HEK293 (cell line): ENCODE measurements at regions not wholly inside any gene's neighbourhood (a gene's known extent, or its start where the extent isn't known, plus 50 kb on each side); places are given as distances from the start of the nearest gene placed in this dataset.

Experiments
- CTCF ChIA-PET: fragments of 350-600 bp; formaldehyde crosslinking; extraction: SDS; loops from one replicate; lab custom pipeline; 2021; ENCODE audit warnings: antibody characterized with exemption; lab: Yijun Ruan, JAX
- POLR2A ChIA-PET: fragments of 300-600 bp; formaldehyde crosslinking; extraction: SDS; loops from one replicate; lab custom pipeline; 2020; ENCODE audit warnings: antibody characterized with exemption, inconsistent platforms; lab: Yijun Ruan, JAX
- H3K27ac ChIP-seq: fragments of 200-500 bp; sonication (Bioruptor generic); 2 replicates; pipeline ENCODE4 v1.5.1; 2014; ENCODE audit warnings: low read depth, low read length, control low read depth, inconsistent platforms; ENCODE audit errors: extremely low read depth
- H3K36me3 ChIP-seq, 2 experiments: fragments of 200-500 bp in 1 of 2; sonication (Bioruptor generic) in 1 of 2; 1 replicate in 1 of 2; 2 replicates in 1 of 2; pipeline ENCODE4 v1.5.1; 2014 to 2017; ENCODE audit warnings: inconsistent platforms in 2 of 2, low read length in 2 of 2; ENCODE audit not compliant: control insufficient read depth in 2 of 2, insufficient read depth in 1 of 2
- H3K4me1 ChIP-seq: fragments of 200-500 bp; sonication (Bioruptor generic); 2 replicates; pipeline ENCODE4 v1.5.1; 2014; ENCODE audit warnings: mild to moderate bottlenecking, low read length, inconsistent platforms; ENCODE audit not compliant: control insufficient read depth, insufficient read depth
- H3K4me3 ChIP-seq: 2 replicates; pipeline ENCODE4 v1.5.1; 2011; ENCODE audit warnings: low read depth, mild to moderate bottlenecking, control low read depth, low read length, moderate library complexity
- H3K9me3 ChIP-seq: fragments of 200-500 bp; sonication (Bioruptor generic); 2 replicates; pipeline ENCODE4 v1.5.1; 2014; ENCODE audit warnings: low read depth, low read length, inconsistent platforms; ENCODE audit not compliant: control insufficient read depth, insufficient read depth
- EGR2 ChIP-seq: fragments of 450-650 bp; formaldehyde crosslinking; IDR thresholded peaks from 2 replicates; pipeline ENCODE4 v1.5.1; 2016; ENCODE audit warnings: low read depth, missing biosample characterization, missing genetic modification characterization
- IKZF3 ChIP-seq: fragments of 450-650 bp; IDR thresholded peaks from 2 replicates; pipeline ENCODE4 v1.5.0; 2018; ENCODE audit warnings: missing biosample characterization, mild to moderate bottlenecking, missing genetic modification characterization, moderate library complexity
- RBAK ChIP-seq: fragments of 450-650 bp; formaldehyde crosslinking; IDR thresholded peaks from 2 replicates; pipeline ENCODE4 v1.5.1; 2016; ENCODE audit warnings: missing biosample characterization, missing genetic modification characterization
- REST ChIP-seq: fragments of 450-650 bp; formaldehyde crosslinking; IDR thresholded peaks from 2 replicates; pipeline ENCODE4 v1.5.1; 2016; ENCODE audit warnings: missing biosample characterization, missing genetic modification characterization
- ZBTB11 ChIP-seq: fragments of 450-650 bp; formaldehyde crosslinking; conservative IDR thresholded peaks from 2 replicates; pipeline ENCODE4 v1.5.1; 2016; ENCODE audit warnings: low read depth, missing biosample characterization, missing genetic modification characterization
- ZBTB20 ChIP-seq: fragments of 450-650 bp; formaldehyde crosslinking; IDR thresholded peaks from 2 replicates; pipeline ENCODE4 v1.5.1; 2016; ENCODE audit warnings: missing biosample characterization, missing genetic modification characterization
- ZFHX2 ChIP-seq: fragments of 450-650 bp; formaldehyde crosslinking; conservative IDR thresholded peaks from 2 replicates; pipeline ENCODE4 v1.5.1; 2016; ENCODE audit warnings: missing biosample characterization, missing genetic modification characterization
- ZNF10 ChIP-seq: fragments of 450-650 bp; formaldehyde crosslinking; IDR thresholded peaks from 2 replicates; pipeline ENCODE4 v1.5.1; 2017; ENCODE audit warnings: missing biosample characterization, missing genetic modification characterization
- ZNF274 ChIP-seq, 2 experiments: fragments of 200-500 bp in 1 of 2; fragments of 450-650 bp in 1 of 2; sonication (Bioruptor generic) in 1 of 2; formaldehyde crosslinking in 1 of 2; IDR thresholded peaks; 2 replicates each; pipeline versions ENCODE4 v1.5.1 to v1.6.1; 2014 to 2016; ENCODE audit warnings: borderline replicate concordance in 1 of 2, inconsistent platforms in 1 of 2, low read length in 1 of 2, missing biosample characterization in 1 of 2, missing genetic modification characterization in 1 of 2
- ZNF510 ChIP-seq: fragments of 450-650 bp; formaldehyde crosslinking; IDR thresholded peaks from 2 replicates; pipeline ENCODE4 v1.5.1; 2018; ENCODE audit warnings: mild to moderate bottlenecking, missing genetic modification characterization, missing biosample characterization; ENCODE audit not compliant: insufficient replicate concordance
- ZNF514 ChIP-seq: fragments of 450-650 bp; formaldehyde crosslinking; IDR thresholded peaks from 2 replicates; pipeline ENCODE4 v1.5.1; 2016; ENCODE audit warnings: missing biosample characterization, missing genetic modification characterization
- ZNF529 ChIP-seq: fragments of 450-650 bp; formaldehyde crosslinking; IDR thresholded peaks from 2 replicates; pipeline ENCODE4 v1.5.1; 2017; ENCODE audit warnings: missing genetic modification characterization, missing biosample characterization; ENCODE audit not compliant: insufficient replicate concordance
- ZNF530 ChIP-seq: fragments of 450-650 bp; formaldehyde crosslinking; IDR thresholded peaks from 2 replicates; pipeline ENCODE4 v1.5.1; 2016; ENCODE audit warnings: low read depth, missing biosample characterization, missing genetic modification characterization
- ZNF561 ChIP-seq: fragments of 450-650 bp; IDR thresholded peaks from 2 replicates; pipeline ENCODE4 v1.5.1; 2018; ENCODE audit warnings: missing biosample characterization, missing genetic modification characterization, borderline replicate concordance
- ZNF580 ChIP-seq: fragments of 450-650 bp; formaldehyde crosslinking; IDR thresholded peaks from 2 replicates; pipeline ENCODE4 v1.5.1; 2016; ENCODE audit warnings: missing biosample characterization, missing genetic modification characterization
- ZNF621 ChIP-seq: fragments of 450-650 bp; formaldehyde crosslinking; IDR thresholded peaks from 2 replicates; pipeline ENCODE4 v1.5.1; 2017; ENCODE audit warnings: missing biosample characterization, missing genetic modification characterization
- ZNF658 ChIP-seq: fragments of 450-650 bp; formaldehyde crosslinking; IDR thresholded peaks from 2 replicates; pipeline ENCODE4; 2016; ENCODE audit warnings: missing biosample characterization, missing genetic modification characterization
- ZNF664 ChIP-seq: fragments of 450-650 bp; formaldehyde crosslinking; IDR thresholded peaks from 2 replicates; pipeline ENCODE4 v1.5.1; 2016; ENCODE audit warnings: missing biosample characterization, missing genetic modification characterization
- ZNF707 ChIP-seq: fragments of 450-650 bp; formaldehyde crosslinking; IDR thresholded peaks from 2 replicates; pipeline ENCODE4 v1.5.1; 2016; ENCODE audit warnings: missing biosample characterization, missing genetic modification characterization
- ZNF76 ChIP-seq: fragments of 450-650 bp; formaldehyde crosslinking; IDR thresholded peaks from 2 replicates; pipeline ENCODE4; 2016; ENCODE audit warnings: low read depth, missing biosample characterization, missing genetic modification characterization, borderline replicate concordance
- ZSCAN23 ChIP-seq: fragments of 450-650 bp; formaldehyde crosslinking; IDR thresholded peaks from 2 replicates; pipeline ENCODE4 v1.5.1; 2016; ENCODE audit warnings: missing biosample characterization, missing genetic modification characterization

- ChIA-PET CTCF (interaction anchor here (1.7 kb wide), 1 partner anchor 22 kb away, joined by 3 read pairs; no protein-coding TSS in a partner anchor), POLR2A (no interaction called here)
- H3K4me1 ChIP-seq, result no peaks in the 10 kb centered on the region
- no peaks in the 10 kb centered on the region for H3K9me3 ChIP-seq
- no peak overlapping the region for H3K27ac ChIP-seq
- TF ChIP-seq EGR2 (peak; percentile 79), IKZF3 (tag by site-specific recombination) (no peak), ZFHX2 (tag by site-specific recombination) (peak; percentile 82)
- no peak overlapping the region for H3K4me3 ChIP-seq
- H3K36me3 ChIP-seq, result no peaks in the 10 kb centered on the region
Measured at GRCh38 chr1:38131024-38131585, 84.5 kb upstream of the POU3F1 start.

GRCh38 chr1:38129971-38130370 lies 83.4 kb upstream of the POU3F1 start:
- Histone ChIP-seq H3K9me3 (no peaks in the 10 kb centered on the region), H3K27ac (no peak overlapping the region), H3K4me3 (no peak overlapping the region), H3K36me3 (no peaks in the 10 kb centered on the region), H3K4me1 (no peaks in the 10 kb centered on the region)
- ChIA-PET CTCF (interaction anchor here (0.7 to 2.1 kb wide), 4 partner anchors 9 to 460 kb away, joined by 3 to 13 read pairs (median 3); no protein-coding TSS in a partner anchor), POLR2A (no interaction called here)
- no peak for TF ChIP-seq ZNF580 (tag by site-specific recombination)
- TF ChIP-seq ZNF10 (tag by site-specific recombination), result no peak
- no peak for TF ChIP-seq ZNF510 (tag by site-specific recombination)
- TF ChIP-seq ZNF707, result no peak
- no peak for TF ChIP-seq ZNF274 (IDR thresholded peaks at IDR 0.05; ENCODE audit: low read length)
- no peak for TF ChIP-seq ZNF274 (tag by site-specific recombination; IDR thresholded peaks at IDR 0.05; ENCODE audit: borderline replicate concordance)

- ChIA-PET CTCF (interaction anchor here (0.7 to 2.1 kb wide), 4 partner anchors 9 to 461 kb away, joined by 3 to 13 read pairs (median 3); no protein-coding TSS in a partner anchor), POLR2A (no interaction called here)
- Histone ChIP-seq H3K36me3 (no peaks in the 10 kb centered on the region), H3K27ac (no peak overlapping the region), H3K9me3 (no peaks in the 10 kb centered on the region), H3K4me1 (no peaks in the 10 kb centered on the region), H3K4me3 (no peak overlapping the region)
- no peak for TF ChIP-seq ZNF664 (tag by site-specific recombination)
- TF ChIP-seq RBAK, result no peak
- no peak for TF ChIP-seq ZNF530
- no peak for TF ChIP-seq ZNF621
Measured at GRCh38 chr1:38129473-38129872, 82.9 kb upstream of the POU3F1 start.

- H3K27ac ChIP-seq, result no peak overlapping the region
- no peaks in the 10 kb centered on the region for H3K4me1 ChIP-seq
- no peaks in the 10 kb centered on the region for H3K9me3 ChIP-seq
- H3K36me3 ChIP-seq, result no peaks in the 10 kb centered on the region
- ChIA-PET POLR2A (no interaction called here), CTCF (interaction anchor here (0.7 to 2.1 kb wide), 3 partner anchors 10 to 461 kb away, joined by 3 to 13 read pairs (median 3); no protein-coding TSS in a partner anchor)
- H3K4me3 ChIP-seq, result no peak overlapping the region
- no peak for TF ChIP-seq ZNF76
- no peak for TF ChIP-seq ZBTB20
- no peak for TF ChIP-seq ZNF529 (tag by site-specific recombination)
- TF ChIP-seq REST, result no peak
- no peak for TF ChIP-seq ZNF561 (tag by site-specific recombination)
- no peak for TF ChIP-seq ZNF658 (tag by site-specific recombination)
- TF ChIP-seq ZNF514 (tag by site-specific recombination), result no peak
- no peak for TF ChIP-seq ZBTB11 (tag by site-specific recombination)
- no peak for TF ChIP-seq ZSCAN23 (tag by site-specific recombination)
Measured at GRCh38 chr1:38128926-38129453, 82.4 kb upstream of the POU3F1 start.
